Activated T-helper 1 cell treated with anti-CD3 and anti-CD28 coated beads, Interleukin-12 subunit alpha, Interleukin-12 subunit beta, Interleukin-2, Interleukin-4 antibody, amounts not matched to agents 30 ng/mL and 10 ng/mL and 1 ng/mL, durations not matched to agents 14 hours and 24 hours and 36 hours (primary cell): ENCODE measurements at regions not wholly inside any gene's neighbourhood (a gene's known extent, or its start where the extent isn't known, plus 50 kb on each side); places are given as distances from the start of the nearest gene placed in this dataset.
A peak's percentile ranks its signal among the peaks of the same experiment; 100 is the strongest.

ENCODE experiments used
- DNase-seq: peaks from one replicate; pipeline ENCODE4 v3.0.0; 2021; ENCODE audit warnings: low spot score
- H3K27ac Mint-ChIP-seq: one replicate; pipeline ENCODE4 v1.8.0; 2021; ENCODE audit warnings: mild to moderate bottlenecking, mixed read lengths
- H3K27me3 Mint-ChIP-seq: one replicate; pipeline ENCODE4 v1.8.0; 2022; ENCODE audit warnings: mild to moderate bottlenecking, moderate library complexity, mixed read lengths; ENCODE audit not compliant: insufficient read depth
- H3K36me3 Mint-ChIP-seq: one replicate; pipeline ENCODE4 v1.8.0; 2021; ENCODE audit warnings: low read depth, mixed read lengths
- H3K4me1 Mint-ChIP-seq: one replicate; pipeline ENCODE4 v1.8.0; 2021; ENCODE audit warnings: low read depth, mixed read lengths
- H3K4me3 Mint-ChIP-seq: one replicate; pipeline ENCODE4 v1.8.0; 2021; ENCODE audit warnings: mild to moderate bottlenecking, moderate library complexity, mixed read lengths
- H3K9me3 Mint-ChIP-seq: one replicate; pipeline ENCODE4 v1.8.0; 2021; ENCODE audit warnings: mixed read lengths
- intact Hi-C: fragments of 100-400 bp; cut with micrococcal nuclease; formaldehyde crosslinking; loops from one replicate; pipeline ENCODE4 v1.15.1; 2024

GRCh38 chr6:11431455-11431937 is 106.1 kb upstream of the TMEM170B start:
- Mint-ChIP-seq H3K27me3 (no peaks in the 10 kb centered on the region), H3K4me1 (peaks cover 30% of the 10 kb centered on the region), H3K36me3 (peaks cover 3% of the 10 kb centered on the region), H3K27ac (no peak overlapping the region), H3K4me3 (no peak overlapping the region), H3K9me3 (peaks cover 4% of the 10 kb centered on the region)
- DNase-seq: no peak
- intact Hi-C loops: no loop called here

- Mint-ChIP-seq H3K27me3 (no peaks in the 10 kb centered on the region), H3K4me3 (no peak overlapping the region), H3K9me3 (no peaks in the 10 kb centered on the region), H3K4me1 (peaks cover 37% of the 10 kb centered on the region), H3K27ac (no peak overlapping the region), H3K36me3 (no peaks in the 10 kb centered on the region)
- DNase-seq: no peak
- intact Hi-C loops: no loop called here
Observed at GRCh38 chr6:11430036-11430435, 107.5 kb upstream of the TMEM170B start.

- no peaks in the 10 kb centered on the region for H3K27me3 Mint-ChIP-seq
- no peaks in the 10 kb centered on the region for H3K9me3 Mint-ChIP-seq
- H3K36me3 Mint-ChIP-seq: no peaks in the 10 kb centered on the region
- H3K4me1 Mint-ChIP-seq: peaks cover 37% of the 10 kb centered on the region
- DNase-seq: no peak
- peak overlapping the region; percentile 64 for H3K27ac Mint-ChIP-seq
- no peak overlapping the region for H3K4me3 Mint-ChIP-seq
- intact Hi-C loops: no loop called here
Observed at GRCh38 chr6:11429577-11429976, 108.0 kb upstream of the TMEM170B start.

- Mint-ChIP-seq H3K36me3 (no peaks in the 10 kb centered on the region), H3K4me1 (peaks cover 41% of the 10 kb centered on the region), H3K27me3 (no peaks in the 10 kb centered on the region), H3K9me3 (no peaks in the 10 kb centered on the region), H3K27ac (no peak overlapping the region), H3K4me3 (no peak overlapping the region)
- DNase-seq: no peak
- intact Hi-C loops: no loop called here
Observed at GRCh38 chr6:11428895-11429294, 108.7 kb upstream of the TMEM170B start.

GRCh38 chr6:11428371-11428770 is 109.2 kb upstream of the TMEM170B start:
- Mint-ChIP-seq H3K36me3 (no peaks in the 10 kb centered on the region), H3K4me3 (no peak overlapping the region), H3K4me1 (peaks cover 41% of the 10 kb centered on the region), H3K27ac (peak overlapping the region; percentile 79), H3K9me3 (no peaks in the 10 kb centered on the region), H3K27me3 (no peaks in the 10 kb centered on the region)
- intact Hi-C loops: no loop called here
- no peak for DNase-seq

GRCh38 chr6:11427723-11428245 is 109.8 kb upstream of the TMEM170B start:
- DNase-seq: no peak
- Mint-ChIP-seq H3K4me3 (no peak overlapping the region), H3K9me3 (no peaks in the 10 kb centered on the region), H3K36me3 (no peaks in the 10 kb centered on the region), H3K4me1 (peaks cover 43% of the 10 kb centered on the region), H3K27me3 (no peaks in the 10 kb centered on the region), H3K27ac (peak overlapping the region; percentile 79)
- intact Hi-C loops: no loop called here

- intact Hi-C loops: no loop called here
- no peak for DNase-seq
- no peaks in the 10 kb centered on the region for H3K9me3 Mint-ChIP-seq
- no peaks in the 10 kb centered on the region for H3K27me3 Mint-ChIP-seq
- H3K36me3 Mint-ChIP-seq: no peaks in the 10 kb centered on the region
- H3K27ac Mint-ChIP-seq: peak overlapping the region; percentile 8
- H3K4me3 Mint-ChIP-seq: no peak overlapping the region
- peaks cover 47% of the 10 kb centered on the region for H3K4me1 Mint-ChIP-seq
Observed at GRCh38 chr6:11427091-11427722, 110.3 kb upstream of the TMEM170B start.

GRCh38 chr6:11426571-11426970 is 111.0 kb upstream of the TMEM170B start:
- H3K36me3 Mint-ChIP-seq: no peaks in the 10 kb centered on the region
- H3K4me1 Mint-ChIP-seq: peaks cover 53% of the 10 kb centered on the region
- DNase-seq: no peak
- H3K4me3 Mint-ChIP-seq: no peak overlapping the region
- H3K27me3 Mint-ChIP-seq: no peaks in the 10 kb centered on the region
- H3K9me3 Mint-ChIP-seq: no peaks in the 10 kb centered on the region
- H3K27ac Mint-ChIP-seq: no peak overlapping the region
- intact Hi-C loops: no loop called here

GRCh38 chr6:11425876-11426275 is 111.7 kb upstream of the TMEM170B start:
- Mint-ChIP-seq H3K9me3 (peaks cover under 1% of the 10 kb centered on the region), H3K27me3 (no peaks in the 10 kb centered on the region), H3K4me1 (peaks cover 59% of the 10 kb centered on the region), H3K36me3 (no peaks in the 10 kb centered on the region), H3K27ac (no peak overlapping the region), H3K4me3 (no peak overlapping the region)
- intact Hi-C loops: no loop called here
- no peak for DNase-seq

GRCh38 chr6:11425431-11425871 is 112.1 kb upstream of the TMEM170B start:
- H3K27ac Mint-ChIP-seq: no peak overlapping the region

GRCh38 chr6:11424395-11425034 is 113.0 kb upstream of the TMEM170B start:
- intact Hi-C loops: loop anchor here (5.0 kb wide), 1 partner anchor 332 kb away; the partner anchor contains the start of gene SMIM13
- peaks cover 1% of the 10 kb centered on the region for H3K36me3 Mint-ChIP-seq
- DNase-seq: no peak
- H3K9me3 Mint-ChIP-seq: peaks cover 4% of the 10 kb centered on the region
- peak overlapping the region; percentile 7 for H3K27ac Mint-ChIP-seq
- peaks cover 63% of the 10 kb centered on the region for H3K4me1 Mint-ChIP-seq
- no peak overlapping the region for H3K4me3 Mint-ChIP-seq
- no peaks in the 10 kb centered on the region for H3K27me3 Mint-ChIP-seq

More at GRCh38 chr6:11425431-11425871, 112.1 kb upstream of the TMEM170B start:
- peaks cover under 1% of the 10 kb centered on the region for H3K36me3 Mint-ChIP-seq
- H3K4me1 Mint-ChIP-seq: peaks cover 63% of the 10 kb centered on the region
- intact Hi-C loops: no loop called here
- no peak overlapping the region for H3K4me3 Mint-ChIP-seq
- DNase-seq: no peak
- H3K27me3 Mint-ChIP-seq: no peaks in the 10 kb centered on the region
- peaks cover 4% of the 10 kb centered on the region for H3K9me3 Mint-ChIP-seq

GRCh38 chr6:11423667-11424066 is 113.9 kb upstream of the TMEM170B start:
- peak overlapping the region; percentile 38 for H3K4me3 Mint-ChIP-seq
- peaks cover 4% of the 10 kb centered on the region for H3K36me3 Mint-ChIP-seq
- H3K27me3 Mint-ChIP-seq: no peaks in the 10 kb centered on the region
- H3K27ac Mint-ChIP-seq: peak overlapping the region; percentile 74
- intact Hi-C loops: loop anchor here (1.0 to 5.0 kb wide), 9 partner anchors 10 to 331 kb away; partner anchors contain the start of gene SMIM13
- DNase-seq: no peak
- H3K4me1 Mint-ChIP-seq: peaks cover 57% of the 10 kb centered on the region
- H3K9me3 Mint-ChIP-seq: peaks cover 8% of the 10 kb centered on the region

- H3K36me3 Mint-ChIP-seq: peaks cover 4% of the 10 kb centered on the region
- DNase-seq: no peak
- H3K9me3 Mint-ChIP-seq: peaks cover 9% of the 10 kb centered on the region
- peak overlapping the region; percentile 38 for H3K4me3 Mint-ChIP-seq
- peak overlapping the region; percentile 74 for H3K27ac Mint-ChIP-seq
- H3K27me3 Mint-ChIP-seq: no peaks in the 10 kb centered on the region
- H3K4me1 Mint-ChIP-seq: peaks cover 57% of the 10 kb centered on the region
- intact Hi-C loops: loop anchor here (1.0 to 5.0 kb wide), 9 partner anchors 10 to 331 kb away; partner anchors contain the start of gene SMIM13
Observed at GRCh38 chr6:11423072-11423471, 114.5 kb upstream of the TMEM170B start.
